MM.1S (cell line): ENCODE measurements at regions not wholly inside any gene's neighbourhood (a gene's known extent, or its start where the extent isn't known, plus 50 kb on each side); places are given as distances from the start of the nearest gene placed in this dataset.
"Not testable (repeated sequence)": the region's sequence is repeated elsewhere in the genome, so short reads cannot be mapped to it uniquely, and the experiment has no call there.

Source experiments
- DNase-seq: peaks from one replicate; pipeline ENCODE4 v3.0.0-alpha.2; 2015
- H2AFZ ChIP-seq: fragments of 300-600 bp; sonication (generic); 2 replicates; pipeline ENCODE4 v1.6.0; 2016; ENCODE audit warnings: antibody characterized with exemption, low read length
- H3F3A ChIP-seq: fragments of 300-600 bp; sonication (generic); 2 replicates; pipeline ENCODE4 v1.6.1; 2016; ENCODE audit warnings: mild to moderate bottlenecking, antibody characterized with exemption, low read length, moderate library complexity, mixed read lengths; ENCODE audit not compliant: insufficient read depth
- H3K27ac ChIP-seq: fragments of 300-600 bp; sonication (generic); 2 replicates; pipeline ENCODE4 v1.5.1; 2016; ENCODE audit warnings: mild to moderate bottlenecking, low read length
- H3K27me3 ChIP-seq: fragments of 300-600 bp; sonication (generic); replicated peaks from 2 replicates; pipeline ENCODE4 v1.6.0; 2016; ENCODE audit warnings: low read length; ENCODE audit not compliant: insufficient read depth
- H3K36me3 ChIP-seq: fragments of 300-600 bp; sonication (generic); replicated peaks from 2 replicates; pipeline ENCODE4 v1.6.1; 2016; ENCODE audit warnings: mild to moderate bottlenecking, low read length, mixed read lengths; ENCODE audit not compliant: insufficient read depth
- H3K4me1 ChIP-seq: fragments of 300-600 bp; sonication (generic); 2 replicates; pipeline ENCODE4 v1.6.1; 2016; ENCODE audit warnings: low read length, mixed read lengths
- H3K4me2 ChIP-seq: fragments of 300-600 bp; sonication (generic); 2 replicates; pipeline ENCODE4 v1.6.0; 2016; ENCODE audit warnings: low read depth, low read length
- H3K4me3 ChIP-seq: fragments of 300-600 bp; sonication (generic); 2 replicates; pipeline ENCODE4 v1.5.1; 2016; ENCODE audit warnings: low read length, mixed read lengths
- H3K79me2 ChIP-seq: fragments of 300-600 bp; sonication (generic); 2 replicates; pipeline ENCODE4 v1.6.1; 2016; ENCODE audit warnings: mixed run types, low read length, mixed read lengths
- H3K9ac ChIP-seq: fragments of 300-600 bp; sonication (generic); 2 replicates; pipeline ENCODE4 v1.6.1; 2016; ENCODE audit warnings: low read length, mixed read lengths
- H3K9me2 ChIP-seq: fragments of 300-600 bp; sonication (generic); replicated peaks from 2 replicates; pipeline ENCODE4 v1.6.1; 2016; ENCODE audit warnings: mild to moderate bottlenecking, low read length, mixed read lengths; ENCODE audit not compliant: insufficient read depth
- H3K9me3 ChIP-seq: fragments of 300-600 bp; sonication (generic); replicated peaks from 2 replicates; pipeline ENCODE4 v1.6.1; 2016; ENCODE audit warnings: mild to moderate bottlenecking, low read length, mixed read lengths; ENCODE audit not compliant: insufficient read depth
- H4K20me1 ChIP-seq: fragments of 300-600 bp; sonication (generic); 2 replicates; pipeline ENCODE4 v1.6.1; 2016; ENCODE audit warnings: mild to moderate bottlenecking, low read length, moderate library complexity, mixed read lengths; ENCODE audit not compliant: insufficient read depth
- CTCF ChIP-seq: fragments of 300-600 bp; sonication (generic); IDR thresholded peaks from 2 replicates; pipeline ENCODE4 v1.5.1; 2016; ENCODE audit warnings: antibody characterized with exemption, low read length, mixed read lengths
- EZH2 ChIP-seq: fragments of 300-600 bp; sonication (generic); optimal IDR thresholded peaks from 2 replicates; pipeline ENCODE3; 2017; ENCODE audit warnings: low read depth, mild to moderate bottlenecking, antibody characterized with exemption, low read length, mixed read lengths
- EZH2phosphoT487 ChIP-seq: fragments of 300-600 bp; sonication (generic); IDR thresholded peaks from 2 replicates; pipeline ENCODE4 v1.6.1; 2018; ENCODE audit warnings: antibody characterized with exemption, low read length

GRCh38 chr5:23433534-23434315 is 73.7 kb upstream of the PRDM9 start:
- H3F3A ChIP-seq, result no peaks in the 10 kb centered on the region
- no peak overlapping the region for H3K27ac ChIP-seq
- H3K9me3 ChIP-seq, result no peaks in the 10 kb centered on the region
- H3K27me3 ChIP-seq, result no peaks in the 10 kb centered on the region
- no peaks in the 10 kb centered on the region for H4K20me1 ChIP-seq
- no peaks in the 10 kb centered on the region for H3K36me3 ChIP-seq
- no peak overlapping the region for H3K4me2 ChIP-seq
- no peaks in the 10 kb centered on the region for H3K79me2 ChIP-seq
- no peak overlapping the region for H3K9ac ChIP-seq
- no peak overlapping the region for H2AFZ ChIP-seq
- no peaks in the 10 kb centered on the region for H3K9me2 ChIP-seq
- H3K4me1 ChIP-seq, result no peaks in the 10 kb centered on the region
- DNase-seq, result no peak
- H3K4me3 ChIP-seq, result no peak overlapping the region
- no peak for TF ChIP-seq EZH2phosphoT487
- TF ChIP-seq EZH2, result no peak
- no peak for TF ChIP-seq CTCF

DNA sequence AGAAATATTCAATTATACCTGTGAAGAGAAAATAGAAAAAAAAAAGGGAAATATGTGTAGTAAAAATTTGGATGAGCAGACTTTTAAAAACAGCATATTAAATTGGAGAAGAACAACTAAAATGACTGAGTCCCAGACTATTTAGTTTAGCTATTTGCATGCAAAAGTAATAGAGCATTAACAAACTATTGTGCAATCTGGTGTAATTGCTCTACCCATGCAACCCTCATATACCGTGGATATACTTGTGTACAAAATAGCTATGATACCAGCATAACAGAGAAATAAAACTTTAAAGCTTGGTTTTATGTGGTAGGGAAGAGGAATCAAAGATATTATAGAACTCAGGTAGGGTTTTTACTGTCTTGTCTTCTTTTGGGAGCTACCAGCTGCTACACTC is 78.7 kb upstream of the PRDM9 start:
- no peak overlapping the region for H2AFZ ChIP-seq
- no peak overlapping the region for H3K27ac ChIP-seq
- H3K9me3 ChIP-seq, result no peaks in the 10 kb centered on the region
- TF ChIP-seq CTCF (no peak), EZH2 (no peak), EZH2phosphoT487 (no peak)
- H4K20me1 ChIP-seq, result no peaks in the 10 kb centered on the region
- H3K36me3 ChIP-seq, result no peaks in the 10 kb centered on the region
- no peaks in the 10 kb centered on the region for H3K27me3 ChIP-seq
- no peaks in the 10 kb centered on the region for H3F3A ChIP-seq
- no peaks in the 10 kb centered on the region for H3K9me2 ChIP-seq
- no peak overlapping the region for H3K4me3 ChIP-seq
- no peak for DNase-seq
- no peak overlapping the region for H3K9ac ChIP-seq
- H3K79me2 ChIP-seq, result no peaks in the 10 kb centered on the region
- no peak overlapping the region for H3K4me2 ChIP-seq
- H3K4me1 ChIP-seq, result no peaks in the 10 kb centered on the region

- not testable (repeated sequence) for H3K9me3 ChIP-seq, H3K36me3 ChIP-seq
Measured at GRCh38 chr5:23420214-23420613, 87.2 kb upstream of the PRDM9 start.

GRCh38 chr5:23419115-23419514 is 88.3 kb upstream of the PRDM9 start:
- H3K9me2 ChIP-seq, result no peaks in the 10 kb centered on the region
- DNase-seq, result no peak
- no peaks in the 10 kb centered on the region for H4K20me1 ChIP-seq
- no peaks in the 10 kb centered on the region for H3K36me3 ChIP-seq
- H3K4me1 ChIP-seq, result no peaks in the 10 kb centered on the region
- no peaks in the 10 kb centered on the region for H3K79me2 ChIP-seq
- H3K9ac ChIP-seq, result no peak overlapping the region
- H3K27ac ChIP-seq, result no peak overlapping the region
- H3K27me3 ChIP-seq, result no peaks in the 10 kb centered on the region
- no peaks in the 10 kb centered on the region for H3F3A ChIP-seq
- no peak for TF ChIP-seq EZH2phosphoT487
- TF ChIP-seq EZH2, result no peak
- TF ChIP-seq CTCF, result no peak
- H3K4me2 ChIP-seq, result no peak overlapping the region
- H3K4me3 ChIP-seq, result no peak overlapping the region
- no peaks in the 10 kb centered on the region for H3K9me3 ChIP-seq
- H2AFZ ChIP-seq, result no peak overlapping the region

More at GRCh38 chr5:23420214-23420613, 87.2 kb upstream of the PRDM9 start:
- not testable (repeated sequence) for H3K4me2 ChIP-seq, H2AFZ ChIP-seq, H3K9me2 ChIP-seq, H3K4me3 ChIP-seq, H3K4me1 ChIP-seq, H3K9ac ChIP-seq, H3K27me3 ChIP-seq, DNase-seq, H3K79me2 ChIP-seq, H3K27ac ChIP-seq, H4K20me1 ChIP-seq, H3F3A ChIP-seq
